Activated naive CD8-positive, alpha-beta T cell treated with anti-CD3 and anti-CD28 coated beads, Interleukin-2, amount 50 U/mL, for 24 hours (primary cell): ENCODE measurements at regions not wholly inside any gene's neighbourhood (a gene's known extent, or its start where the extent isn't known, plus 50 kb on each side); places are given as distances from the start of the nearest gene placed in this dataset.

Experiments
- ATAC-seq: fragments of 150-1000 bp; cut with Tn5 transposase; one replicate; pipeline ENCODE4 v1.10.0; 2021
- DNase-seq: peaks from one replicate; pipeline ENCODE4 v3.0.0; 2021
- H3K27ac Mint-ChIP-seq: one replicate; pipeline ENCODE4 v1.8.0; 2021; ENCODE audit warnings: mild to moderate bottlenecking, mixed read lengths
- H3K27me3 Mint-ChIP-seq: one replicate; pipeline ENCODE4 v1.8.0; 2021; ENCODE audit warnings: mixed read lengths
- H3K36me3 Mint-ChIP-seq: one replicate; pipeline ENCODE4 v1.8.0; 2021; ENCODE audit warnings: low read depth, mixed read lengths
- H3K4me1 Mint-ChIP-seq: one replicate; pipeline ENCODE4 v1.8.0; 2021; ENCODE audit warnings: mixed read lengths
- H3K4me3 Mint-ChIP-seq: one replicate; pipeline ENCODE4 v1.8.0; 2021; ENCODE audit warnings: mild to moderate bottlenecking, moderate library complexity, mixed read lengths
- H3K9me3 Mint-ChIP-seq: one replicate; pipeline ENCODE4 v1.8.0; 2021; ENCODE audit warnings: mixed read lengths

DNA sequence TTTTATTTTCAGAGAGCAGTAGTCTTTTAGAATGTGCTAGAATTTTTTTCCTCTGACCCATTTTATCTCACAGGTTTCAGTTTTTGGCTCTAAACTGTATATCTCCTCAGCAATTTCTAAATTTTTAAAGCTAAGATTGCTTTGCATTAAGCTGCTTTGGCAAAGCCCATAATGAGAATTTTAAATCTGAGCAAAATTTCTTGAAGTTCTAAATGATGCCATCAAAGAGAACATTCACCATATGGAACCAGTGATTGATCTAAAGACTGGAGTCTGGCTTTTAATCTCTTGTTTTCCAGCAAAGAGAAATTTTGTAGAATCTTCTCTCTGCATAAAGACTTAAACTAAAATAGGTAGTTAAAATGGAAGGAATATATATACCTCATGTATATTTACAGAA lies 313.6 kb downstream of the TBC1D32 start:
- Mint-ChIP-seq H3K4me3 (no peak overlapping the region), H3K36me3 (no peaks in the 10 kb centered on the region), H3K9me3 (peaks cover 11% of the 10 kb centered on the region), H3K27ac (no peak overlapping the region), H3K27me3 (no peaks in the 10 kb centered on the region), H3K4me1 (no peaks in the 10 kb centered on the region)
- ATAC-seq, result no peak
- no peak for DNase-seq

DNA sequence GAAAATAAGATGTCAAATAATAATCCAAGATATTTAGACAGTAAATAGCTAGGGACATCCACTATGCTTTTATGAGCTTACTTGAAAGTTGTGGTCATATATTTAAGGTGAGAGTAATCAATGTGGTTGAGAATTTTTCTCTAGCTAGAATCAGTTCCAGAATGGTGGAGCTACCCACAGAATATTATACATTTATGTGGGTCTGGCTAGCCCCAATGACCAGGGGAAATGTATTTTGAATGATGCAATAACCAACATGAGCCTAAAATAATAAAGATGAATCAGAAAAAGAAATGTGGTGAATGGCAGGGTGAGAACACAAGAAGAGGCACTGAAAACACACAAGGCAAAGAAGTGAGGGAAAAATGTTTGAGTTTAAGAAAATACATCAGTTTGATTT lies 325.7 kb downstream of the TBC1D32 start:
- no peak overlapping the region for H3K4me3 Mint-ChIP-seq
- H3K27me3 Mint-ChIP-seq, result no peaks in the 10 kb centered on the region
- ATAC-seq (no peak), DNase-seq (no peak)
- no peaks in the 10 kb centered on the region for H3K4me1 Mint-ChIP-seq
- peaks cover 7% of the 10 kb centered on the region for H3K9me3 Mint-ChIP-seq
- no peak overlapping the region for H3K27ac Mint-ChIP-seq
- no peaks in the 10 kb centered on the region for H3K36me3 Mint-ChIP-seq

DNA sequence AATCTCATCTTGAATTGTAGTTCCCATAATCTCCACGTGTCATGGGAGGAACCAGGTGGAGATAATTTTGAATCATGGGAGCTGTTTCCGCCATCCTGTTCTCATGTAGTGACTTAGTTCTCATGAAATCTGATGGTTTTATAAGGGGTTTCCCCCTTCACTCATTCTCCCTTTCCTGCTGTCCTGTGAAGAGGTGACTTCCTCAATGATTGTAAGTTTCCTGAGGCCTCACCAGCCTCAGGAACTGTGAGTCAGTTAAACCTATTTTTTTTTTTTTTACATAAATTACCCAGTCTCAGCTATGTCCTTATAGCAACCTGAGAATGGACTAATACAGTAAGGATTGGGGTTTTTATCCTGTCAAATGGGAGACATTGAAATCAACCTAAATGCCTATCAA lies 328.3 kb downstream of the TBC1D32 start:
- H3K27me3 Mint-ChIP-seq, result no peaks in the 10 kb centered on the region
- H3K4me3 Mint-ChIP-seq, result no peak overlapping the region
- no peaks in the 10 kb centered on the region for H3K4me1 Mint-ChIP-seq
- H3K36me3 Mint-ChIP-seq, result no peaks in the 10 kb centered on the region
- peaks cover 12% of the 10 kb centered on the region for H3K9me3 Mint-ChIP-seq
- no peak overlapping the region for H3K27ac Mint-ChIP-seq
- DNase-seq (no peak), ATAC-seq (no peak)

DNA sequence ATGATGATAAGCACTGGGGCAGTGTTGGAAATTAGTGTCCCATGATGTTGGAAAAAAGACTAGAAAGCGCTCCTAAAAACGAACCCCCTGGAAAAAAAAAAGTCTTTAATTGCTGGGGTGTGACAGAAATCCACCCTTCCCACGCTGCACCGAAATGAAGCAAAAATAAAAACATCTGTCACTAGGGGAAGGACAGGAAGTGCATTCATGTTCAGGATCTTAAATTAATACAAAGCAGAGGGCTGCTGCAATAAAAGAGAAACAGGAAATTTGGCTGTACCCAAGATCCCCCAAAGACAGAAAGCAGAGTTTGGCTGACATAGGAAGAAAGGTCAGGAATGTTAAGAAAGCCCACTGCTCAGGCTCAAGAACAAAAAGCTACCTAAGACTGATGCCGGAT lies 333.9 kb downstream of the TBC1D32 start:
- ATAC-seq, result no peak
- no peak overlapping the region for H3K27ac Mint-ChIP-seq

DNA sequence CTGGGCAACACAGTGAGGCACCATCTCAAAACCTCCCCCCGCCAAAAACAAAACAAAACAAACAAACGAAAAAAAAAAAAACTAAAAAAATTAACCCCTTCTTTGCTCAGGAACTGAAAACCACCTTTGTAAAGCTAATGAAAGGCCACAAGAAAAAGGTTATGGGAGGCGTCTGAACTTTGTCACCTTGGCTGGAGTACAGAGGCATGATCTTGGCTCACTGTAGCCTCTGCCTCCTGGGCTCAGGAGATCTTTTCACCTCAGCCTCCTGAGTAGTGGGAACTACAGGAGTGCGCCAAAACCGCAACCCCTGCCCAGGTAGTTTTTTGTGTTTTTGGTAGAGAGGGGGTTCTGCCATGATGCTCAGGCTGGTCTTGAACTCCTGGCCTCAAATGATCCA lies 337.9 kb downstream of the TBC1D32 start:
- no peak overlapping the region for H3K4me3 Mint-ChIP-seq
- H3K27me3 Mint-ChIP-seq, result no peaks in the 10 kb centered on the region
- no peak for DNase-seq
- no peaks in the 10 kb centered on the region for H3K9me3 Mint-ChIP-seq
- no peak for ATAC-seq
- H3K4me1 Mint-ChIP-seq, result no peaks in the 10 kb centered on the region
- H3K36me3 Mint-ChIP-seq, result no peaks in the 10 kb centered on the region
- H3K27ac Mint-ChIP-seq, result no peak overlapping the region

More for the DNA sequence above, 333.9 kb downstream of the TBC1D32 start:
- Mint-ChIP-seq H3K4me3 (no peak overlapping the region), H3K4me1 (no peaks in the 10 kb centered on the region), H3K36me3 (no peaks in the 10 kb centered on the region), H3K9me3 (peaks cover 9% of the 10 kb centered on the region), H3K27me3 (no peaks in the 10 kb centered on the region)
- DNase-seq, result no peak

DNA sequence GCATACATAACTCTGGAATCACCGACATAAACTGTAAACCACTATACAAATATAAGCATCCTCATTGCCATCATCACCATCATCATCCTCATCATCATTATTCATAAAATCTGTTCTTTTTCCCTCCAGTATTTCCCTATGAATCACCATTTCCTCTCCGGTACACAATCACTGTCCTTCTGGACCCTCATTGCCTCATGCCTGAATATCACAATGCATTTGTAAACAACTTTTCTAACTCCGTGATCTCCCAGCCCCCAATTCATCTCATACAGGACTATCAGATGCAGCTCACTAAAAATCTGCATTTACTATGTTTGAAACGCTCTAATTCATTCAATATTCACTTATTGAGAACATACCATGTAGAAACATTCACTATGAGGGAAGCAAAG lies 339.7 kb downstream of the TBC1D32 start:
- no peaks in the 10 kb centered on the region for H3K9me3 Mint-ChIP-seq
- no peaks in the 10 kb centered on the region for H3K36me3 Mint-ChIP-seq
- ATAC-seq (no peak), DNase-seq (no peak)
- no peaks in the 10 kb centered on the region for H3K4me1 Mint-ChIP-seq
- no peaks in the 10 kb centered on the region for H3K27me3 Mint-ChIP-seq
- no peak overlapping the region for H3K27ac Mint-ChIP-seq
- H3K4me3 Mint-ChIP-seq, result no peak overlapping the region

DNA sequence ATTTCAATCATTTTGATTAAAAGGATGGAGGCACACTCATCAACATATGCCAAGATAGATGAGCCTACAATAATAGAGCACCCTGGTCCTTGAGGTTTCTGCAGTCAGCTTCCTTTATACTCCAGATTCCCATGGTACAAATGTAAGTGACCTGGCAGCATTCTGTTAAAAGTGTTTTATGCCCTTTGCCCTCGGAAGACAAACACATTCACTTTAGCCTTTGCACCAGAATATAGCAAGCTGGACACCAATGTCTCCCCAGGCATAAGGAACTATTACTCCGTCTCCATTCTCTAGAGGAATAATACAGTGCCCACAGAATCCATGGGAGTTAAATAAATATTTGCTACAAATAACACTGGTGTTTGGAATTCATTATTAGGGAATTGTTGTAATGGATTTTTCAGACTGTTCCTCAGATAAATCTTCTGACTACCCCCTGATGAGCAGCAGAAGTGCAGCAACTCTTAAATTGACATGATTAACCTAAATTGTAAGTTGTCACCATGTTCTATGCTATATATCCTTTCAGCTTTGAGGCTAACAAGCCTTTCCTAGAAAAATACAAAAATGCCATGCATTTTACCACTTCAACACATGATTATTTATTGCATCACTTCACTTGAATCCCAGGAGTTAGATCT lies 340.2 kb downstream of the TBC1D32 start:
- no peak overlapping the region for H3K27ac Mint-ChIP-seq
- no peaks in the 10 kb centered on the region for H3K4me1 Mint-ChIP-seq
- ATAC-seq (no peak), DNase-seq (no peak)
- no peak overlapping the region for H3K4me3 Mint-ChIP-seq
- no peaks in the 10 kb centered on the region for H3K9me3 Mint-ChIP-seq
- no peaks in the 10 kb centered on the region for H3K36me3 Mint-ChIP-seq
- H3K27me3 Mint-ChIP-seq, result no peaks in the 10 kb centered on the region

DNA sequence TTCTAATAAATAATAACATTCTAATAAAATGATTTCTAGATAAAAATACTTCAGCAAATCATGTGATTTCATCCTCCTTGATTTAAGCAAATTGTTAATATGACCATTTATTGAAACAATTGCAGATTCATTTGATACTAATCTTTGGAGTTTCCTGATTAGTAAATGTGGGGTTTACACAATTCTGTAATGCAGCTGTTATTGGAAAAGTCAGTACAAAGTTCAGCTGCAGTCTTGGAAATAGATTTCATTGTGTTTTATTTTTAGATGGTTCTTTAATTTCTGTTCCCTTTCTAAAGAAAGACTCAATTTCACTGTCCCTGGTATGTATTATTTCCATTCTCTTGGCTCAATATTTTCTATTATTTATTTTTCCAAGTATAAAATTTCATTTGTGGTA lies 342.0 kb downstream of the TBC1D32 start:
- Mint-ChIP-seq H3K4me1 (no peaks in the 10 kb centered on the region), H3K9me3 (no peaks in the 10 kb centered on the region), H3K27me3 (no peaks in the 10 kb centered on the region), H3K27ac (no peak overlapping the region), H3K4me3 (no peak overlapping the region), H3K36me3 (no peaks in the 10 kb centered on the region)
- DNase-seq (no peak), ATAC-seq (no peak)

DNA sequence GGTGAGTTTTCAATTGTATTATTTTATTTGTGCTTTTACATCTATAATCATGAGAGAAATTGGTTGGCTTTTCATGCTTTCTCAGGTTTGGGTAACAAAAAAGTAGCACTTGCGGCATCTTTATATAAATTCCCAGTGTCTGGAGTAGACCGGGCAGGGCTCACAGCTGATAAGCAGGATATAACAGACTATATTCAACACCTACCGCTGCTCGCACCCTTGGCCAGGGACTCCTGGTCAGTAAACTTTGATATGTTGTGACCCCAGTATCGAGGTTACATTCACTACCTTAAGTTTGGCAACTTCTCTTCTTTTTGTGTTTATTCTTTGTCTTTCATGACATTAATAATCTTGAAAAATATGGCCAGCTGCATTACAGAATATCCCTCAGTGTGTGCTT lies 343.4 kb downstream of the TBC1D32 start:
- H3K4me3 Mint-ChIP-seq, result no peak overlapping the region
- no peaks in the 10 kb centered on the region for H3K4me1 Mint-ChIP-seq
- DNase-seq, result no peak
- H3K27me3 Mint-ChIP-seq, result no peaks in the 10 kb centered on the region
- no peak for ATAC-seq
- H3K9me3 Mint-ChIP-seq, result no peaks in the 10 kb centered on the region
- H3K27ac Mint-ChIP-seq, result no peak overlapping the region
- H3K36me3 Mint-ChIP-seq, result no peaks in the 10 kb centered on the region

DNA sequence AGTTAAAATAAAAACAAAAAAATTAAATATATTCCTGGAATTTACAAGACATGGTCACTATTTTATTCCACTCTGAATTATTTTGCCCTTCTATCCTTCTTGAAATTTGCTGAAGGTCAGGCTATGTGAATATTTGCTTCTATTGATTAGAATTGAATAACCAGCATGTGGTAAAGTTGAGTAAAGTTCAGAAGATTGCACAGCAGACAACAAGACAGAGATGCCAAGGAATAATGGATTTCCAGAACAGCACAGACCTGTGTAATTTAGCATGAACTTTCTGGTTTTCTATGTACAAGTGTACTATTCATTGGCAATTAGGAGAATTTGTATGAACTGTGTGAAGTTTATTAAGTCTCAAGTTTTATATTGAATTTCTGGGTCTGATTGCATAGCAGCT lies 352.4 kb downstream of the TBC1D32 start:
- no peak overlapping the region for H3K27ac Mint-ChIP-seq
- H3K4me3 Mint-ChIP-seq, result no peak overlapping the region
- no peaks in the 10 kb centered on the region for H3K4me1 Mint-ChIP-seq
- no peaks in the 10 kb centered on the region for H3K36me3 Mint-ChIP-seq
- DNase-seq (no peak), ATAC-seq (no peak)
- H3K27me3 Mint-ChIP-seq, result no peaks in the 10 kb centered on the region
- H3K9me3 Mint-ChIP-seq, result no peaks in the 10 kb centered on the region

DNA sequence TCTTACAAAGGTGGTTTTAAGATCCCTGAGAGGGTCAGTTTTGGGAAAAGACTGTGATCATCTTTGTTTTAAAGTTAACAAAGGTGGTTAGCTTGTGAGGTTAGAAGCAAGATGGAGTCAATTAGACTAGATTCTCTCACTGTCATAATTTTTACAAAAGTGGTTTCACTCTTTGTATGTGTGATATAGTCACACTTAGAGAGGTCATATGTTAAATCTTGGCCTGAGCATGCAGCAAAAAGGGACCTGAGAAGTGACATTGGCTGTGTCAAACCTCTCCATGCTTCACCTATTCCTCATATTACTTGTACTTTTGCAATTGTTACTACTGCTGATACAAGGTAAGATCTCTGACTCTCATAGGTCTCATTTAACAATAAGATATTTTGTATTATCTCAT lies 368.0 kb downstream of the TBC1D32 start:
- Mint-ChIP-seq H3K27ac (no peak overlapping the region), H3K9me3 (peaks cover 11% of the 10 kb centered on the region), H3K36me3 (no peaks in the 10 kb centered on the region), H3K27me3 (no peaks in the 10 kb centered on the region), H3K4me1 (no peaks in the 10 kb centered on the region), H3K4me3 (no peak overlapping the region)
- ATAC-seq, result no peak
- no peak for DNase-seq

DNA sequence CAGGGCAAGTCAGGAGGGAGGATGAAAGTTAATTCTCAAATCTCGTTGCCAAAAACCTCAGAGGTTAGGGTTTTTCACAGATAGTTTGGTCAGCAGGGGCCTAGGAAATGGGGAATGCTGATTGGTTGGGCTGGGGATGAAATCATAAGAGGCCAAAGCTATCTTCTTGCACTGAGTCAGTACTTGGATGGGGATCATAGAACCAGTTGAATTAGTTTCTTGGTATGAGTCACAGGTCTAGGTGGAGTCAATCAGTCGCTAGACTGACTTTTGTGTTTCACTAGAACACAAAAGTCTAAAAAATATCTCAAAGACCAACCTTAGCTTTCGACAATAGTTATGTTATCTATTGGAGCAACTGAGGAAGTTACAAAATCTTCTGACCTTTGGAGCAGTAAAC lies 368.5 kb downstream of the TBC1D32 start:
- no peaks in the 10 kb centered on the region for H3K36me3 Mint-ChIP-seq
- no peak overlapping the region for H3K4me3 Mint-ChIP-seq
- no peaks in the 10 kb centered on the region for H3K4me1 Mint-ChIP-seq
- no peak overlapping the region for H3K27ac Mint-ChIP-seq
- peaks cover 11% of the 10 kb centered on the region for H3K9me3 Mint-ChIP-seq
- ATAC-seq (no peak), DNase-seq (no peak)
- no peaks in the 10 kb centered on the region for H3K27me3 Mint-ChIP-seq

DNA sequence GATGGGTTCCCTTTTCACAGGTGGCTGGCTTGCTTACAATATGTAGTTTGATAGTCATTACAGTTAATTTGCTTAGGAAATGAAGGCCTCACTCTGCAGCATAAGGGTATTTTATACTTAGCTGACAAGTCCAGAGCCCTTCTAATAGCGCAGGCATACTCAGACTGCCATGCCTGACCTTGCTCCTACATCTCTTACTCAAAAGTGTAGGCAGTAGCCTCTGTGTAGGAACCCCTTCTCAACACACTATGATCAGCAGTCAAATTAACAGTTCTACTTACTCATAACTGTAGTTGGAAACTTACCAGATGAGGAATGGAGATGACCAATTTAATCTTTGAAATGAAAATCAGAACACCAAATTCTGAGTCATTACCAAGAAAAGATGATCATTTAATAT lies 373.5 kb downstream of the TBC1D32 start:
- H3K27ac Mint-ChIP-seq, result no peak overlapping the region
- no peaks in the 10 kb centered on the region for H3K9me3 Mint-ChIP-seq
- DNase-seq, result no peak
- H3K36me3 Mint-ChIP-seq, result no peaks in the 10 kb centered on the region
- H3K27me3 Mint-ChIP-seq, result peaks cover 2% of the 10 kb centered on the region
- ATAC-seq, result no peak
- H3K4me1 Mint-ChIP-seq, result no peaks in the 10 kb centered on the region
- no peak overlapping the region for H3K4me3 Mint-ChIP-seq

DNA sequence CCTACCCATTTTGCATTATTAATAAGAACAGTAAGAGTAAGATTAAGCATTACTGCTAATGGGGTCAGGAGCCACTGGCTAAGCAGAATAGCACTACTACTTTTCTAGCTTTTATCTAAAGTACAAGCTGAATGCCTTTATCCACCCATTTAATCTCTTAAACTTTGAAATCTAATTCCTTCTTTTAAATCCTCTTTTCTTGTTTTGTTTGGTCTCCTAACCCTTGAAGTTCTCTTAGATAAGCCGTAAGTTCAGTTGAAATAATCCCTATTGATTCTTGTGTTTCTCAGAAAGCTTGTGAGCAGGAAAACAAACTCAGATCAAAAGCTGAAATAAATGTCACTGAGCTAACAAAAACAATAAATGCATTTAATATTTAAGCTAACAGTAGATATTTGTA lies 380.2 kb downstream of the TBC1D32 start:
- Mint-ChIP-seq H3K4me3 (no peak overlapping the region), H3K27ac (no peak overlapping the region), H3K27me3 (peaks cover 2% of the 10 kb centered on the region), H3K4me1 (no peaks in the 10 kb centered on the region), H3K9me3 (no peaks in the 10 kb centered on the region), H3K36me3 (no peaks in the 10 kb centered on the region)
- ATAC-seq, result no peak
- no peak for DNase-seq

DNA sequence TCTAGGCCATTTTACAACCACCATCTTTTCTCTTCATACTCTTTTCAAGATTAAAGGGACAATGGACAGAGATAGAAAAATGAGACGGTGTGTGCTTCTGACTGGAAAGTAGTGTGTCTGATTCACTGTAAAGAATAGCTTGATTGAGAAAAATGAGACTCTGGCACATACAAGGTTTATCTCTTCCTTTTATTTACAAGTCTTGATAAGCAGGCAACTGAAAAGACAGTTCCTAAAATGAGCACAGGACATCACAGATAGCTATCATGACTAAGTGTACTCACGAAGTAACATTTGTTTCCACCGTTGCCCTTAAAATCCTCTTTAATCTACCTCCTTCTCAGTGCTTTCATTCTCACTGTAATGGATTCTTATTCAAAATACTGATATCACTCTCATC lies 383.0 kb downstream of the TBC1D32 start:
- Mint-ChIP-seq H3K36me3 (no peaks in the 10 kb centered on the region), H3K4me3 (no peak overlapping the region), H3K27me3 (no peaks in the 10 kb centered on the region), H3K27ac (no peak overlapping the region), H3K4me1 (no peaks in the 10 kb centered on the region), H3K9me3 (no peaks in the 10 kb centered on the region)
- DNase-seq (no peak), ATAC-seq (no peak)

DNA sequence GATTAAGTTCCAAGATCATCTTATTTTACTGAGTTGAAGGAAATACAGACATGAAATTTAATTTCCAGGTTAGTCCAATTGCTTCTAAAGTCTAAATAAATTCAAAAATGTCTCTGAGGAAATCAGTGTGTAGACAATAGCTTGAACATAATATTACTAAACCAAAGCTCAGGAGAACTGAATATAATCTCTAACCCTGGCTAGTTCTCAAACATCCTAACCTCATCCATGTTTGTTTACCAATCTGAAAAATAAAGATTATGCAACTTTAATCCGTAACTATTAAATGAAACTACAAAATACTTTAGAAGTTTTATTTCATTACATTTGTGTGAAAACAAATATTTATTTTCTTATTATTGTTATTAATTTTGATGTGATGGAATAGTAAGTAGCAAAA lies 387.2 kb downstream of the TBC1D32 start:
- H3K4me3 Mint-ChIP-seq, result no peak overlapping the region
- H3K27me3 Mint-ChIP-seq, result peaks cover 5% of the 10 kb centered on the region
- DNase-seq (no peak), ATAC-seq (no peak)
- no peak overlapping the region for H3K27ac Mint-ChIP-seq
- no peaks in the 10 kb centered on the region for H3K4me1 Mint-ChIP-seq
- H3K9me3 Mint-ChIP-seq, result no peaks in the 10 kb centered on the region
- no peaks in the 10 kb centered on the region for H3K36me3 Mint-ChIP-seq
